ENCODE measurements at regions not wholly inside any gene's neighbourhood (a gene's known extent, or its start where the extent isn't known, plus 50 kb on each side); places are given as distances from the start of the nearest gene placed in this dataset.

GRCh38 chr11:13141731-13142709 lies 132.9 kb downstream of the RASSF10 start:
- TF ChIP-seq CTCF (IDR thresholded peaks at IDR 0.05 in 4 of 5, conservative IDR thresholded peaks at IDR 0.05 in 1 of 5) (no peak), POLR2A (IDR thresholded peaks at IDR 0.05) (no peak)
